Ovary (tissue), 7 donors: ENCODE measurements at regions not wholly inside any gene's neighbourhood (a gene's known extent, or its start where the extent isn't known, plus 50 kb on each side); places are given as distances from the start of the nearest gene placed in this dataset.

Experiments used
- DNase-seq, 5 donors: peaks; one replicate each; pipeline ENCODE4 v3.0.0-alpha.2; 2019 to 2020
- H3K27ac ChIP-seq, 2 donors: fragments of 200-600 bp; one replicate each; pipeline versions ENCODE4 v1.5.1 to v1.8.0; 2019 to 2022
- H3K27me3 ChIP-seq: fragments of 200-600 bp; one replicate; pipeline ENCODE4 v1.8.0; 2022
- H3K36me3 ChIP-seq: fragments of 200-600 bp; sonication (generic); one replicate; pipeline ENCODE4 v1.5.1; 2019
- H3K4me1 ChIP-seq: one replicate; pipeline ENCODE4 v1.8.1; 2013; ENCODE audit warnings: mild to moderate bottlenecking, moderate library complexity; ENCODE audit not compliant: insufficient read depth
- H3K4me3 ChIP-seq: fragments of 200-600 bp; sonication (generic); one replicate; pipeline ENCODE4 v1.5.1; 2017
- H3K9me3 ChIP-seq, 2 donors: fragments of 200-600 bp in 1 of 2; sonication (generic) in 1 of 2; one replicate each; pipeline versions ENCODE4 v1.5.1 to v1.8.1; 2013 to 2019; ENCODE audit warnings: mild to moderate bottlenecking in 1 of 2, moderate library complexity in 1 of 2
- EP300 ChIP-seq: sonication (generic); formaldehyde crosslinking; IDR thresholded peaks from one replicate; pipeline ENCODE4 v1.6.1; 2017; ENCODE audit warnings: antibody characterized with exemption
- POLR2A ChIP-seq: fragments of 450-650 bp; IDR thresholded peaks from one replicate; pipeline ENCODE4 v1.6.1; 2017; ENCODE audit warnings: antibody characterized with exemption, mild to moderate bottlenecking, moderate library complexity
- WGBS, 3 donors: extraction: QIAGEN DNeasy Blood & Tissue Kit in 1 of 3; methylation state at CpG; one replicate each; pipeline versions ENCODE4 v1.1.5 to v1.1.7; 2013 to 2017; 5-methylcytosine and 5-hydroxymethylcytosine counted together
- intact Hi-C, 4 donors: fragments of 100-400 bp; cut with DNase I; formaldehyde crosslinking; loops; one replicate each; pipeline versions ENCODE4 v1.11.0 to v1.15.1; 2022 to 2023
- TF ChIP-seq, protein P1 (sequence below), 3 donors: fragments of 450-650 bp in 2 of 3; fragments of 200-600 bp in 1 of 3; IDR thresholded peaks; one replicate each; pipeline versions ENCODE4 v1.5.1 to v1.8.0; 2016 to 2022; ENCODE audit warnings: antibody characterized with exemption in 3 of 3, mild to moderate bottlenecking in 1 of 3
- donor health status: DM: no; HTN: no; CAD: no; lungs with moderate emphysema.
- donor health status: DM: no; HTN: no; CAD: no.
- donor health status: Bipolar disorder and iron deficiency.
- donor health status: DM: no; HTN: no; CAD: no.
- donor health status: DM: yes; HTN: yes; CAD: no.

DNA sequence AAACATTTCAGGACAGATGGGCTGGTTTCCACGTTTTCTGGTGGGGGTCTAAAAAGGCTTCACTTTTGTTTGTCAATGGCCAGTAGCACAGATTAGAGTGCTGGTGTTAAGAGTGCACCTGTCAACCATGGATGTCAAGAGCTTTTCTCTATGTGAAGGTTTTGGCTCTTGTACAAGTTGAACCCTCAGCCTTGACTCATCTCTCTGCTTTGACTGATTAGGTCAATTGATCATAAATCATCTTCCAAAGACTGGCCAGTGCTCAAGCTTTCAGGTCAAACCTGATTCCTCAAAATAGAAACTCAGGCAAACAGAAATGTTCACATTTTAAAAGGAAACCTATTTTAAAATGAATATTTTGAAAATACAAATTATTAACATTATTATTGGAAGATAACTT is 59.6 kb upstream of the SP4 start:
- TF ChIP-seq POLR2A (no peak), EP300 (no peak)
- TF ChIP-seq, protein P1, sequence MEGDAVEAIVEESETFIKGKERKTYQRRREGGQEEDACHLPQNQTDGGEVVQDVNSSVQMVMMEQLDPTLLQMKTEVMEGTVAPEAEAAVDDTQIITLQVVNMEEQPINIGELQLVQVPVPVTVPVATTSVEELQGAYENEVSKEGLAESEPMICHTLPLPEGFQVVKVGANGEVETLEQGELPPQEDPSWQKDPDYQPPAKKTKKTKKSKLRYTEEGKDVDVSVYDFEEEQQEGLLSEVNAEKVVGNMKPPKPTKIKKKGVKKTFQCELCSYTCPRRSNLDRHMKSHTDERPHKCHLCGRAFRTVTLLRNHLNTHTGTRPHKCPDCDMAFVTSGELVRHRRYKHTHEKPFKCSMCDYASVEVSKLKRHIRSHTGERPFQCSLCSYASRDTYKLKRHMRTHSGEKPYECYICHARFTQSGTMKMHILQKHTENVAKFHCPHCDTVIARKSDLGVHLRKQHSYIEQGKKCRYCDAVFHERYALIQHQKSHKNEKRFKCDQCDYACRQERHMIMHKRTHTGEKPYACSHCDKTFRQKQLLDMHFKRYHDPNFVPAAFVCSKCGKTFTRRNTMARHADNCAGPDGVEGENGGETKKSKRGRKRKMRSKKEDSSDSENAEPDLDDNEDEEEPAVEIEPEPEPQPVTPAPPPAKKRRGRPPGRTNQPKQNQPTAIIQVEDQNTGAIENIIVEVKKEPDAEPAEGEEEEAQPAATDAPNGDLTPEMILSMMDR (IDR thresholded peaks at IDR 0.05) = no peak
- intact Hi-C loops = no loop called here
- Histone ChIP-seq H3K4me3 (no peak overlapping the region), H3K4me1 (no peaks in the 10 kb centered on the region), H3K27ac (no peak overlapping the region), H3K9me3 (no peaks in the 10 kb centered on the region), H3K36me3 (no peaks in the 10 kb centered on the region), H3K27me3 (no peaks in the 10 kb centered on the region)
- no peak for DNase-seq
- WGBS, 3 donors = 35 to 50% (median 46%) methylated on average over 1 of the region's 1 CpG

DNA sequence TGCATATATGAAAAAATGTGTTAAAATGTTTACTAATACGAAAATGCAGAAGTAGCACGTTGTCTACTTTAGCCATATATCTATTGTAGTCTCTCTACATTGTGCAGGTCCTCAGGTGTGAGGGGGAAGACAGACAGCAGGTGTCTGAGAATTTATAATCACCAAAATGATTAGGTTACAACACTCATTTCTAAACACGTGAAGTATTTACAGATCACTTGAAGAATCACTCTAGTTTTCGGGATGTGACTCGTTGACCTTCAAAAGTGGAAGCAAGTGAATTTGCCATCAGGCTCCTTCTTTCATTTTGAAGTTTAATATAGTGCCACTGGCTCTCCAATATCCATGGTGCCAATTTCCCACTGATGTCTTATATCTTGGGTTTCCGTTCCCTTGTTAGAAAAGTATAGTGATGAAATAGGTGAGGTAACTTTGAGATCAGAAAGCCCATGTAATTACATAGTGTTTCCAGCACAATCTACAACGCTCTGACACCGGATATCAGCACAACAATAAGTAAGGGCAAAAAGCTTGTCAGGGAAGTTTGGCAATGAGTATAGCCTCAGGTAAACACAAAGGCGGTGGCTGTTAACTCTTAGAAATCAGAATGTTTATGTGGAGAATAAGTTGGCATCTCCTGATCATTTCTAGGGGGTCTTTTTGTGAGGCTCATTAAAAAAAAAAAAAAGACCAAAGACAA is 57.5 kb upstream of the SP4 start:
- H3K4me1 ChIP-seq = no peaks in the 10 kb centered on the region
- no peaks in the 10 kb centered on the region for H3K9me3 ChIP-seq
- WGBS, 3 donors = 73 to 83% (median 80%) methylated on average over 9 of the region's 9 CpGs
- H3K36me3 ChIP-seq = no peaks in the 10 kb centered on the region
- no peak for DNase-seq
- intact Hi-C loops = no loop called here
- no peak overlapping the region for H3K27ac ChIP-seq
- H3K4me3 ChIP-seq = no peak overlapping the region
- no peaks in the 10 kb centered on the region for H3K27me3 ChIP-seq
- TF ChIP-seq, protein P1 (IDR thresholded peaks at IDR 0.05) = no peak
- TF ChIP-seq EP300 (no peak), POLR2A (no peak)

DNA sequence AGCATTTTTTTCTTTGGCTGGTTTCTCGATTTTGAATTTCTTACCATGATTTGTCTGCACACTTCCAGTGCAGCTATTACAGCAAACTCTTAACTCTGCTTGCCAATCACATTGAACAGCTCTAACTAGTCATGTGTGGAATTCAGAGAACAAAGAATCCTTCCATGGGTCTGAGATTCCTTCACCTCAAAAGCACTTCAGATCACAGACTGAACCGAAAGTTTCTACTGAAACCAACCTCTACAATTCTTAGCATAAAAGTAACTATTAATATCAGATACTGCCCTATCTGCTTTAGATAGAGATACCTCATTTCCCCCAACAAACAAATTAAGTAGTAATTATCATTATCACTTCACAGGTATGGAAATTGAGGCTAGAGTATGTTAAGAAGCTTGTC is 56.5 kb upstream of the SP4 start:
- intact Hi-C loops = no loop called here
- Histone ChIP-seq H3K27ac (no peak overlapping the region), H3K27me3 (no peaks in the 10 kb centered on the region), H3K36me3 (no peaks in the 10 kb centered on the region), H3K4me3 (no peak overlapping the region), H3K4me1 (no peaks in the 10 kb centered on the region), H3K9me3 (no peaks in the 10 kb centered on the region)
- no peak for DNase-seq
- WGBS, 3 donors = 42 to 71% (median 57%) methylated on average over 2 of the region's 2 CpGs
- TF ChIP-seq, protein P1 (IDR thresholded peaks at IDR 0.05) = no peak
- TF ChIP-seq EP300 = no peak

DNA sequence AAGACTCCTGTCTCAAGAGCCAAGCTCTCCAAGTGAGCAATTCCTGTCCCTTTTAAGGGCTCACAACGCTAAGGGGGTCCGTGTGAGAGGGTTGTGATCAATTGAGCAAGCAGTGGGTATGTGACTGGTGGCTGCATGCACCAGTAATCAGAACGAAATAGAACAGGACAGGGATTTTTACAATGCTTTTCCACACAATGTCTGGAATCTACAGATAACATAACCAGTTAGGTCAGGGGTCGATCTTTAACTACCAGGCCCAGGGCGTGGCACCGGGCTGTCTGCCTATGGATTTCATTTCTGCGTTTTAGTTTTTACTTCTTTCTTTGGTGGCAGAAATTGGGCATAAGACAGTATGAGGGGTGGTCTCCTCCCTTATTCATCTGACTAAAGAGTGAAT is 54.9 kb upstream of the SP4 start:
- WGBS, 3 donors = 88 to 89% (median 88%) methylated on average over 7 of the region's 7 CpGs

More for the DNA sequence above, 54.9 kb upstream of the SP4 start:
- no peaks in the 10 kb centered on the region for H3K36me3 ChIP-seq
- no peak overlapping the region for H3K27ac ChIP-seq
- no peak for DNase-seq
- no peaks in the 10 kb centered on the region for H3K27me3 ChIP-seq
- TF ChIP-seq, protein P1 (IDR thresholded peaks at IDR 0.05) = no peak
- TF ChIP-seq POLR2A (no peak), EP300 (no peak)
- no peak overlapping the region for H3K4me3 ChIP-seq
- intact Hi-C loops = no loop called here
- no peaks in the 10 kb centered on the region for H3K9me3 ChIP-seq
- H3K4me1 ChIP-seq = no peaks in the 10 kb centered on the region
